Pons (tissue), 1 donor: ENCODE measurements at regions not wholly inside any gene's neighbourhood (a gene's known extent, or its start where the extent isn't known, plus 50 kb on each side); places are given as distances from the start of the nearest gene placed in this dataset.

Experiments
- DNase-seq: peaks from one replicate; pipeline ENCODE4 v3.0.0-alpha.2; 2016; ENCODE audit warnings: low spot score

DNA sequence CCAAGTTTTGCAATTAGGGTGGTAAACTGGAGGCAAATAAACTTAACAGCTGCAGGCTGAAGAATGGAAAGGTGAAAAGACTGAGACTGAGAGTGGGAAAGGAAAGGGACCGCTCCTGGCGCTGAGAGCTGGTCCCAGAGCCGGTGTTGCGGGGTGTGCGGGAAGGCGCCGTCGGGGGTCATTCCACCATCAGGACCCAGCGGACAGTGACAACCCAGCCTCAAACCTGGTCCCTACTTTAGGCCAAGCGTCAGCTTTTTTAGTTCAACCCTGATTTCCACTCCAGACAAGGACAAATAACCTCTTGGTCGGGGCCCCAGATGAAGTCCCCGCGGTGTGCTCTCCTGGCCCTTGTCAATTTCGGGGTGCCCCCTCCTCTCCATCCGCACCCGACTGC lies 145.8 kb upstream of the ETS2 start:
- no peak for DNase-seq

- no peak for DNase-seq
These were observed 145.2 kb upstream of the ETS2 start for GRCh38 chr21:38660333-38661196.

- DNase-seq = no peak
These were observed 144.4 kb upstream of the ETS2 start for GRCh38 chr21:38661197-38661871.

GRCh38 chr21:38661889-38662568 lies 143.7 kb upstream of the ETS2 start:
- no peak for DNase-seq

DNA sequence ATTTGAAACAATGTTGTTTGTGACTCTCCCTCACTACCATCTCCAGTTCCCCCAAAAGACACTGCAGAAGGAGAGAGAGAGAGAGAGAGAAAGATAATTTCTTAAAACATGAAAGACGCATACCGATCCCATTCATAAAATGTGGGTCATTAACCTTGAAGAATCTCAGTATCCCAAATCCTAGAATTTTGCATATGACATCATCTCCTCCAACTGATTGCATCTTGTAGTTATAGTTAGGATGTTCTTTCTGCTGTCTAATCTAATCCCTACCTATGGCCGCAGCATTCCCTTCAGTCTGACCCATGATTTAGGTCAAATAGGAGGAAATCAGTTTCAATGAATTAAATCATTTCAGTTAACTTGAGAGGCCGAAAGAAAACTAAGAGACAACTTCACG lies 142.4 kb upstream of the ETS2 start:
- no peak for DNase-seq

GRCh38 chr21:38664315-38664714 lies 141.4 kb upstream of the ETS2 start:
- no peak for DNase-seq

DNA sequence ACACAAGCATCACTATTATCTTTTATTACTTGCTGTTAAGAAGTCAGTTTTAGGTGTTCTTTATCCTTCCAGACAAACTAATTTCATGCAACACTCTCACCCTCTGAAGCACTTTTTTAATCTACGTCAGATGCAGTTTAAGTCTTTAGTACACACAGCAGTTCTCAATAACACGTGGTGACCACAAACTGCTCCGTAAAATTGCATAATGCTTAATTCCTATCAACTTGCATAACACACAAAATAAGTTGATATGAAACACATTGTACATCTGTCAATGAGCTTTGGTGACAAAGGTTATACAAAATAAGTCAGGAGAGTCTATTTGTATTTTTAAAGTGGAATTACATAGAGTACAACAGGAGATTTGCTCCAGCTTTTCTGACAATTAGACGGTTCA lies 140.9 kb upstream of the ETS2 start:
- DNase-seq = no peak

- DNase-seq = no peak
These were observed 138.3 kb upstream of the ETS2 start for GRCh38 chr21:38667291-38667870.

DNA sequence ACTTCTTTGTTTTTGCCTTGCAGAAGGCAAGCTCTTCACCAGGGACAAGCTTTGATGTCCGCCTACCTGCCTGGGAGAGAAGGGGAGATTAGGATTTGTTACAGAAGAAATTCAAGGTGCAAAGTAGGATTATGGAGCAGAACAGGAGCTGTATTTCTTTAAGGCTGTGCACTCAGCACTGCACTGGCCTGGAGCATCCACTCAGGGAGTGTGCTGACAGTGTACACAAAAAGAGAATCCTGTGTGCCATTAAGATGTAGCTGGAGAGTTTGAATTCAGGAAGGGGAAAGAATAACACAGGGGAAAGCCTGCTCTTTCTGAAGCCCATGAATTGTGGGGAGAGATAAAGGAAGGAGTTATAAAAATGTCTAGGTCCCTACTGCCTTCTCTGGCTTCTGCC lies 137.7 kb upstream of the ETS2 start:
- DNase-seq = no peak

- no peak for DNase-seq
These were observed 137.2 kb upstream of the ETS2 start for GRCh38 chr21:38668541-38668940.

DNA sequence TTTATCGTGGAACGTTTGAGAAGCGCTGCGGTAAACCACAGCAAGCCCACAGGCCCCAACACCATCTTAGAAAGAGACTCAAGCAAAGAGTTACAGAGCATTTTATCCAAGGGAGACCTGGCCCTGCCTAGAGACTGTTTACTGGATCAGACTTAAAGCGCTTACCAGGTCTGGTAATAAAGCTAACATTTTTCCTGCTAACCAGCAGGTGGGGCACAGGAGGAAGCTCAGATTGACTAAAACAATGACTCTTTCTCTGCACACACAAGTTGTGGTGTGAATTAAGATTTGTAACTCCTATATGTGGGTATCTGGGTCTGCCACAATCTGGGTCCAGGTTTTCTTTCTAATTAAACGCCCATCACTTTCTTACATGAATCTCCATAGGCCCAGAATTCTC lies 136.5 kb upstream of the ETS2 start:
- DNase-seq = no peak

DNA sequence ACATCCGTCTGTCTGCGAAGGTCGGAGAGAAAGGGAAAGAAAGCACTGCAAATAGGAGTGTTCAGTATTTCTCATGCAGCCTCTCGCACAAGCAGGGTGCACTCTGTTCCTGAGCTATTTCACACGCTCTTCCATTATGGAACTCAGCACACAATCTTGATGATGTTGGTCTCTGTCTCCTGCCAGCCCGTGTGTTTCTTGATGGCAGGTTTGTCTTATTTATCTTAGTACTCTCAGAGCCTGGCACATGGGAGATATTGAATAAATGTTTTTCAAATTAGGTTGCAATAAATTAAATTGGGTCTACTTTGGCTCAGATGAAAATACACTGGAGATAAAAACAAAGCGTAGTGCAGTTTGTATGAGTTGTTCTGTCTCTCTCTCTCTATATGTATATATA lies 134.9 kb upstream of the ETS2 start:
- no peak for DNase-seq

- no peak for DNase-seq
These were observed 134.0 kb upstream of the ETS2 start for GRCh38 chr21:38671773-38672172.

GRCh38 chr21:38675182-38675824 lies 130.4 kb upstream of the ETS2 start:
- no peak for DNase-seq

DNA sequence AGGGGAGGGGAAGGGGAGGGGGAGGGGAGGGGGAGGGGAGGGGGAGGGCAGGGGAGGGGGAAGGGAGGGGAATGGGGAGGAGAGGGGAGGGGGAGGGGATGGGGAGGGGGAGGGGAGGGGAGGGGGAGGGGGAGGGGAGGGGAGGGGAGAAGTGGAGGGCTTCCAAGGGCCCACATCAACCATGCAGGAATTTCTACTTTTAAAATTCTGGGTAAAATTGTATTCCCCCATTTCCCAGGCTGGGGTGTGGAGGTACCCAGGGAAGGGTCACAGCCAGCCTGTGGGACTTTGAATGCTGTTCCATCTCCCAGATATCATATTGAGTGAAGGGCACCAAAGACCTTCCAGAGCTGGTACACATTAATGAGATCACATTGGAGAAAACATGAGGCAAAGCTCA lies 126.9 kb upstream of the ETS2 start:
- no peak for DNase-seq

- DNase-seq = no peak
These were observed 126.2 kb upstream of the ETS2 start for GRCh38 chr21:38679534-38679933.

GRCh38 chr21:38680401-38680800 lies 125.3 kb upstream of the ETS2 start:
- DNase-seq = no peak

GRCh38 chr21:38683222-38683621 lies 122.5 kb upstream of the ETS2 start:
- DNase-seq = no peak

- DNase-seq = no peak
These were observed 117.7 kb upstream of the ETS2 start for GRCh38 chr21:38688068-38688467.

- no peak for DNase-seq
These were observed 114.1 kb upstream of the ETS2 start for GRCh38 chr21:38691631-38692030.

GRCh38 chr21:38696579-38696978 lies 109.2 kb upstream of the ETS2 start:
- DNase-seq = no peak

- DNase-seq = no peak
These were observed 106.7 kb upstream of the ETS2 start for GRCh38 chr21:38699048-38699447.
